H9 (cell line): ENCODE measurements at regions not wholly inside any gene's neighbourhood (a gene's known extent, or its start where the extent isn't known, plus 50 kb on each side); places are given as distances from the start of the nearest gene placed in this dataset.

ENCODE experiments used
- DNase-seq: peaks from one replicate; pipeline ENCODE4 v3.0.0-alpha.2; 2017
- H2AFZ ChIP-seq: one replicate; pipeline ENCODE4 v1.6.1; 2013; ENCODE audit warnings: mild to moderate bottlenecking, low read length, control low read depth, moderate library complexity
- H2AK5ac ChIP-seq: 2 replicates; pipeline ENCODE4 v1.6.1; 2013; ENCODE audit warnings: low read length, control low read depth, mixed read lengths; ENCODE audit not compliant: insufficient read length
- H2BK120ac ChIP-seq: one replicate; pipeline ENCODE4 v1.6.1; 2013; ENCODE audit warnings: low read depth, mild to moderate bottlenecking, low read length, control low read depth, inconsistent platforms; ENCODE audit not compliant: poor library complexity, severe bottlenecking
- H2BK12ac ChIP-seq: 2 replicates; pipeline ENCODE4 v1.6.1; 2013; ENCODE audit warnings: low read length, control low read depth, mixed read lengths, low read depth; ENCODE audit not compliant: insufficient read length
- H2BK15ac ChIP-seq: 2 replicates; pipeline ENCODE4 v1.6.1; 2013; ENCODE audit warnings: low read depth, low read length, control low read depth
- H2BK20ac ChIP-seq: one replicate; pipeline ENCODE4 v1.6.1; 2013; ENCODE audit warnings: low read depth, mild to moderate bottlenecking, low read length, control low read depth, inconsistent platforms; ENCODE audit not compliant: poor library complexity, severe bottlenecking
- H2BK5ac ChIP-seq: 2 replicates; pipeline ENCODE4 v1.6.1; 2013; ENCODE audit warnings: low read length, control low read depth, mixed read lengths; ENCODE audit not compliant: insufficient read length
- H3K14ac ChIP-seq: 2 replicates; pipeline ENCODE4 v1.6.1; 2013; ENCODE audit warnings: low read length, control low read depth; ENCODE audit not compliant: insufficient read depth
- H3K18ac ChIP-seq: 2 replicates; pipeline ENCODE4 v1.6.1; 2013; ENCODE audit warnings: low read depth, mild to moderate bottlenecking, mixed read lengths, low read length, control low read depth; ENCODE audit not compliant: insufficient read length
- H3K23ac ChIP-seq: 2 replicates; pipeline ENCODE4 v1.6.1; 2013; ENCODE audit warnings: low read length, control low read depth, mixed read lengths, low read depth; ENCODE audit not compliant: insufficient read length
- H3K23me2 ChIP-seq: 2 replicates; pipeline ENCODE4 v1.6.1; 2013; ENCODE audit warnings: low read depth, mild to moderate bottlenecking, mixed read lengths, low read length, control low read depth; ENCODE audit not compliant: insufficient read length, poor library complexity, severe bottlenecking
- H3K27ac ChIP-seq: 2 replicates; pipeline ENCODE4 v1.5.1; 2013; ENCODE audit warnings: low read length, control low read depth, mixed read lengths, low read depth; ENCODE audit not compliant: insufficient read length
- H3K27me3 ChIP-seq: 2 replicates; pipeline ENCODE4 v1.6.1; 2013; ENCODE audit warnings: low read length, control low read depth, inconsistent platforms; ENCODE audit not compliant: insufficient read depth
- H3K4ac ChIP-seq: 2 replicates; pipeline ENCODE4 v1.6.1; 2013; ENCODE audit warnings: low read depth, mild to moderate bottlenecking, control low read depth, inconsistent platforms, low read length, moderate library complexity
- H3K4me1 ChIP-seq: 2 replicates; pipeline ENCODE4 v1.6.1; 2013; ENCODE audit warnings: low read length, control low read depth, inconsistent platforms; ENCODE audit not compliant: insufficient read depth
- H3K4me2 ChIP-seq: 2 replicates; pipeline ENCODE4 v1.6.1; 2013; ENCODE audit warnings: low read length, control low read depth, mixed read lengths; ENCODE audit not compliant: insufficient read length, insufficient read depth
- H3K56ac ChIP-seq: 2 replicates; pipeline ENCODE4 v1.6.1; 2013; ENCODE audit warnings: low read depth, mild to moderate bottlenecking, mixed read lengths, low read length, control low read depth; ENCODE audit not compliant: insufficient read length
- H3K79me1 ChIP-seq: 2 replicates; pipeline ENCODE4 v1.6.1; 2013; ENCODE audit warnings: low read depth, mild to moderate bottlenecking, moderate library complexity, low read length, control low read depth, inconsistent platforms; ENCODE audit not compliant: insufficient read depth, poor library complexity, severe bottlenecking
- H3K79me2 ChIP-seq: 2 replicates; pipeline ENCODE4 v1.6.1; 2013; ENCODE audit warnings: low read length, control low read depth, inconsistent platforms; ENCODE audit not compliant: insufficient read depth
- H3K9ac ChIP-seq: 2 replicates; pipeline ENCODE4 v1.6.1; 2013; ENCODE audit warnings: low read length, control low read depth, mixed read lengths; ENCODE audit not compliant: insufficient read length; ENCODE audit errors: extremely low read depth
- H3K9me3 ChIP-seq: one replicate; pipeline ENCODE4 v1.6.1; 2013; ENCODE audit warnings: low read depth, low read length, inconsistent platforms; ENCODE audit not compliant: control insufficient read depth
- H3T11ph ChIP-seq: one replicate; pipeline ENCODE4 v1.6.1; 2013; ENCODE audit warnings: mild to moderate bottlenecking, low read length, control low read depth, inconsistent platforms
- H4K20me1 ChIP-seq: one replicate; pipeline ENCODE4 v1.6.1; 2013; ENCODE audit not compliant: control insufficient read depth, insufficient read length, insufficient read depth
- H4K5ac ChIP-seq: 2 replicates; pipeline ENCODE4 v1.6.1; 2013; ENCODE audit warnings: low read depth, mild to moderate bottlenecking, mixed read lengths, low read length, control low read depth; ENCODE audit not compliant: insufficient read length
- H4K8ac ChIP-seq: replicated peaks from 2 replicates; pipeline ENCODE4 v1.6.1; 2013; ENCODE audit warnings: low read length, control low read depth, mixed read lengths, low read depth; ENCODE audit not compliant: insufficient read length
- H4K91ac ChIP-seq: 2 replicates; pipeline ENCODE4 v1.6.1; 2013; ENCODE audit warnings: low read depth, mild to moderate bottlenecking, moderate library complexity, mixed read lengths, low read length, control low read depth; ENCODE audit not compliant: insufficient read length
- H3K27ac Mint-ChIP-seq, 3 experiments: 2 replicates in 2 of 3; 3 replicates in 1 of 3; pipeline ENCODE4 v1.8.0; 2020 to 2021; ENCODE audit warnings: mixed read lengths in 3 of 3, mild to moderate bottlenecking in 1 of 3, moderate library complexity in 1 of 3
- H3K27me3 Mint-ChIP-seq: 2 replicates; pipeline ENCODE4 v1.8.0; 2021; ENCODE audit warnings: low read depth, mild to moderate bottlenecking, moderate library complexity, mixed read lengths
- H3K36me3 Mint-ChIP-seq, 3 experiments: 2 replicates in 2 of 3; 3 replicates in 1 of 3; pipeline ENCODE4 v1.8.0; 2020 to 2021; ENCODE audit warnings: low read depth in 3 of 3, mixed read lengths in 3 of 3; ENCODE audit not compliant: insufficient read depth in 1 of 3
- H3K4me1 Mint-ChIP-seq, 2 experiments: 2 replicates each; pipeline ENCODE4 v1.8.0; 2020; ENCODE audit warnings: mixed read lengths in 2 of 2
- H3K4me3 Mint-ChIP-seq, 2 experiments: 2 replicates in 1 of 2; 3 replicates in 1 of 2; pipeline ENCODE4 v1.8.0; 2020 to 2021; ENCODE audit warnings: mild to moderate bottlenecking in 2 of 2, mixed read lengths in 2 of 2, moderate library complexity in 1 of 2
- H3K9me3 Mint-ChIP-seq, 2 experiments: 2 replicates in 1 of 2; 3 replicates in 1 of 2; pipeline ENCODE4 v1.8.0; 2020; ENCODE audit warnings: mild to moderate bottlenecking in 2 of 2, mixed read lengths in 2 of 2, moderate library complexity in 1 of 2
- CTCF ChIP-seq: fragments of 200-600 bp; sonication (generic); conservative IDR thresholded peaks from 3 replicates; pipeline ENCODE4 v1.8.0; 2021; ENCODE audit warnings: antibody characterized with exemption, mild to moderate bottlenecking
- WGBS: extraction: QIAGEN DNeasy Blood & Tissue Kit; methylation state at CpG from one replicate; pipeline ENCODE4 v1.1.7; 2013; ENCODE audit warnings: missing lambda C conversion rate, low lambda C conversion rate, mixed read lengths; ENCODE audit not compliant: insufficient read length; ENCODE audit errors: extremely low coverage; 5-methylcytosine and 5-hydroxymethylcytosine counted together

- peaks cover 0 to under 1% of the 10 kb centered on the region in 2 experiments; a peak in 1 of 5 replicates for H3K9me3 Mint-ChIP-seq
- H3K9me3 ChIP-seq, result no peaks in the 10 kb centered on the region
- WGBS, result no CpG with 5 or more reads among the region's 8 CpGs
- H4K20me1 ChIP-seq, result no peaks in the 10 kb centered on the region
- no peak overlapping the region for H3K4ac ChIP-seq
- H3K23me2 ChIP-seq, result no peaks in the 10 kb centered on the region
- H2BK120ac ChIP-seq, result no peak overlapping the region
- no peak overlapping the region for H3K4me3 Mint-ChIP-seq
- no peak overlapping the region for H2BK20ac ChIP-seq
- no peaks in the 10 kb centered on the region for H3K79me2 ChIP-seq
- H3K4me1 Mint-ChIP-seq, result no peaks in the 10 kb centered on the region
- no peak overlapping the region for H2AFZ ChIP-seq
- no peak overlapping the region for H3K27ac Mint-ChIP-seq
- H4K91ac ChIP-seq, result no peak overlapping the region
- H3K4me2 ChIP-seq, result no peak overlapping the region
- no peak overlapping the region for H3K23ac ChIP-seq
- no peak overlapping the region for H3K56ac ChIP-seq
- no peak overlapping the region for H3K9ac ChIP-seq
- no peak overlapping the region for H4K8ac ChIP-seq
- H3K79me1 ChIP-seq, result no peaks in the 10 kb centered on the region
- H3K27ac ChIP-seq, result no peak overlapping the region
- no peak overlapping the region for H4K5ac ChIP-seq
- DNase-seq, result no peak
- no peak overlapping the region for H3T11ph ChIP-seq
- no peaks in the 10 kb centered on the region for H3K27me3 Mint-ChIP-seq
- no peaks in the 10 kb centered on the region for H3K36me3 Mint-ChIP-seq
- H3K4me1 ChIP-seq, result no peaks in the 10 kb centered on the region
- H3K18ac ChIP-seq, result no peak overlapping the region
- no peak overlapping the region for H3K14ac ChIP-seq
- H2BK12ac ChIP-seq, result no peak overlapping the region
- H3K27me3 ChIP-seq, result no peaks in the 10 kb centered on the region
- no peak for TF ChIP-seq CTCF
- no peak overlapping the region for H2AK5ac ChIP-seq
- no peak overlapping the region for H2BK15ac ChIP-seq
- H2BK5ac ChIP-seq, result no peak overlapping the region
Measured at GRCh38 chr11:32529994-32530588, 53.5 kb upstream of the EIF3M start.
